Coronary artery (tissue), 2 donors: ENCODE measurements at regions not wholly inside any gene's neighbourhood (a gene's known extent, or its start where the extent isn't known, plus 50 kb on each side); places are given as distances from the start of the nearest gene placed in this dataset.
A peak's percentile ranks its signal among the peaks of the same experiment; 100 is the strongest.

ENCODE experiments used
- DNase-seq: peaks from one replicate; pipeline ENCODE4 v3.0.0-alpha.2; 2017; ENCODE audit warnings: low spot score
- H3K27ac ChIP-seq, 2 donors: fragments of 200-600 bp; sonication (generic); one replicate each; pipeline ENCODE4 v1.5.1; 2016 to 2019
- H3K4me3 ChIP-seq: fragments of 200-600 bp; sonication (generic); 2 replicates; pipeline ENCODE4 v1.5.1; 2016; ENCODE audit warnings: mild to moderate bottlenecking, moderate library complexity
- TF ChIP-seq, protein P1 (sequence below): fragments of 200-600 bp; sonication (generic); IDR thresholded peaks from one replicate; pipeline ENCODE4 v1.5.1; 2019; ENCODE audit warnings: antibody characterized with exemption

- Histone ChIP-seq H3K4me3 (no peak overlapping the region), H3K27ac (peak overlapping the region in 1 of 2 donors; percentile 69)
- DNase-seq, result no peak
- TF ChIP-seq, protein P1, sequence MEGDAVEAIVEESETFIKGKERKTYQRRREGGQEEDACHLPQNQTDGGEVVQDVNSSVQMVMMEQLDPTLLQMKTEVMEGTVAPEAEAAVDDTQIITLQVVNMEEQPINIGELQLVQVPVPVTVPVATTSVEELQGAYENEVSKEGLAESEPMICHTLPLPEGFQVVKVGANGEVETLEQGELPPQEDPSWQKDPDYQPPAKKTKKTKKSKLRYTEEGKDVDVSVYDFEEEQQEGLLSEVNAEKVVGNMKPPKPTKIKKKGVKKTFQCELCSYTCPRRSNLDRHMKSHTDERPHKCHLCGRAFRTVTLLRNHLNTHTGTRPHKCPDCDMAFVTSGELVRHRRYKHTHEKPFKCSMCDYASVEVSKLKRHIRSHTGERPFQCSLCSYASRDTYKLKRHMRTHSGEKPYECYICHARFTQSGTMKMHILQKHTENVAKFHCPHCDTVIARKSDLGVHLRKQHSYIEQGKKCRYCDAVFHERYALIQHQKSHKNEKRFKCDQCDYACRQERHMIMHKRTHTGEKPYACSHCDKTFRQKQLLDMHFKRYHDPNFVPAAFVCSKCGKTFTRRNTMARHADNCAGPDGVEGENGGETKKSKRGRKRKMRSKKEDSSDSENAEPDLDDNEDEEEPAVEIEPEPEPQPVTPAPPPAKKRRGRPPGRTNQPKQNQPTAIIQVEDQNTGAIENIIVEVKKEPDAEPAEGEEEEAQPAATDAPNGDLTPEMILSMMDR, result no peak
Measured at GRCh38 chrX:150202641-150203247, 160.4 kb upstream of the MAMLD1 start.

DNA sequence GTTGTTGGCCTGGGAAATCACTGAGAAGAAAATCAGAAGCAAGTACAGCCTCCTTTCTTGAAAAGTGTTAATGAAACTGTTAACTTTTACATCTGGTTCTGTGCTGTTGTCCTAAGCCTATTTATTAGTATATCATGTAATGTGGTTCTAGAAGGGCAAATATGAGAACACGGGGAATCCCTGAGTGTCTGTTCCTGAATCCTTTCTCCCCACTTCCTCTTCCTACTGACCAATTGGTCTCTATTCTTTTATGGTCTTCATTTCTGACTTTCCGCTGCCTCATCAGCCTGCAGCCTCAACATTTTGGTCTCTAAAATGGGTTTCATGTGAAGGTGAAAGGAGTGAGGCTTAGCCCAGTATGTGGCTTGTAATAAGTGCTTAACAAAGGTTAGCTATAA lies 159.9 kb upstream of the MAMLD1 start:
- no peak overlapping the region for H3K27ac ChIP-seq
- TF ChIP-seq, protein P1, result no peak
- no peak for DNase-seq
- no peak overlapping the region for H3K4me3 ChIP-seq

- Histone ChIP-seq H3K4me3 (no peak overlapping the region), H3K27ac (no peak overlapping the region)
- TF ChIP-seq, protein P1, result no peak
- DNase-seq, result peak; percentile 65
Measured at GRCh38 chrX:150205011-150205410, 158.1 kb upstream of the MAMLD1 start.

DNA sequence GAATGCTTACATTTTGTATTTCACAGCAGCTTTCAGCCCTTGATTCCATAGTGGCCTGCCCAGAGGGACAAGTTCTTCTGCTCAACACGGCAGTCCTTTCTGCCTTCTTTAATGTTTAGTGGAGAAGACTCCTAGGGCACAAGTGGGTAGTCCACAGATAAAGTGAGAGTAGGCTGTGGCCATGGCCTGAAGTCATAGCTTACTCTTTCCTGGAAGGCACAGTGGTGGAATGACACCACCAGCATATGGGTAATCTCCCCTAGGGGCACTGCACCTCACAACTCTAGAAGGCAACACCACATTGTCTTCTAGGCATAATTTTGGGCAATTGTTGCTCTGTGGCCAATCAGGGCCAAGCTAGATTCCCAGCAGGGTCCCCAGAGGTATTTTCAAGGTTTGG lies 155.4 kb upstream of the MAMLD1 start:
- no peak overlapping the region for H3K4me3 ChIP-seq

GRCh38 chrX:150211988-150212387 lies 151.1 kb upstream of the MAMLD1 start:
- no peak overlapping the region for H3K4me3 ChIP-seq
- TF ChIP-seq, protein P1, result no peak
- H3K27ac ChIP-seq, result no peak overlapping the region
- DNase-seq, result peak; percentile 22

More for the DNA sequence above, 155.4 kb upstream of the MAMLD1 start:
- DNase-seq, result peak; percentile 38
- H3K27ac ChIP-seq, result no peak overlapping the region
- TF ChIP-seq, protein P1, result no peak

DNA sequence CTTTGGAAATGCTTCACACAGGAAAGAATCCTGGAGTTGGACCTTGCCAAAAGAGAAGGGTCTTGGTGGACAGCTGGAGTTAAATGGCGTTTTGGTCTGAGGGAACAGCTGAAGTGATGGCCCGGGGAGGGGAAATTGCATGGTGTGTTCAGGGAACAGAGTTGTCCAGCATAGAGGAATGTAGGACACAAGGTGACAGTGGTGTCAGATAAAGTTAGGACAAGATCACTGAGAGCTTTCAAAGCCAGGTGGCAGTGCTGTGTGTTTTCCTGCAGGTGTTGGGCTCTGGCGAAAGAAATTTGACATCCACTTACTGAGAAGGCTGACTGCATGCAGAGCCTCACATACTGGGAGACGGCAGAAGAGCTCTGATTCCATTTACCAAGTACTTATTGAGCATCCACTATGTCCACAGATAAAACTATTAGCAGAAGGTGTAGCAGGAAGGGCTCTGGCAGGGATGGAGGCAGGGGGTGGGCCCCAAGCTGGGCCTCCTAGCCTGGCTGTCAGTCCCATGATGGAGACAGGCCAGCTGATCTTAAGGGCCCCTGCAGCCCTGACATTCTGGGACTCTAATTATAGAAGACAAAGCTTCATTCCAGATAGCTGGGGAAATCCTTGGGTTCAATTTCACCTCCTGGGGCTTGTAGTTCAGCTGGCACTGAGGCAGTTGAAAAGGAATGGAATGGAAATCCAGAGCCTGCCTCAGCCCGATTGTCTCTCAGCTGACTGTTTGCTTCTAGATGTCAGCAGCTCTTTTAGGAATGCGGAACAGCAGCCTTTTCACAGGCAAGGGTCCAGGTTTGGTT lies 150.2 kb upstream of the MAMLD1 start:
- TF ChIP-seq, protein P1, result no peak
- Histone ChIP-seq H3K4me3 (no peak overlapping the region), H3K27ac (no peak overlapping the region)
- peak; percentile 40 for DNase-seq
